Putamen (tissue), 1 donor: ENCODE measurements at regions not wholly inside any gene's neighbourhood (a gene's known extent, or its start where the extent isn't known, plus 50 kb on each side); places are given as distances from the start of the nearest gene placed in this dataset.

Experiments used
- DNase-seq: peaks from one replicate; pipeline ENCODE4 v3.0.0-alpha.2; 2016; ENCODE audit warnings: low spot score

DNA sequence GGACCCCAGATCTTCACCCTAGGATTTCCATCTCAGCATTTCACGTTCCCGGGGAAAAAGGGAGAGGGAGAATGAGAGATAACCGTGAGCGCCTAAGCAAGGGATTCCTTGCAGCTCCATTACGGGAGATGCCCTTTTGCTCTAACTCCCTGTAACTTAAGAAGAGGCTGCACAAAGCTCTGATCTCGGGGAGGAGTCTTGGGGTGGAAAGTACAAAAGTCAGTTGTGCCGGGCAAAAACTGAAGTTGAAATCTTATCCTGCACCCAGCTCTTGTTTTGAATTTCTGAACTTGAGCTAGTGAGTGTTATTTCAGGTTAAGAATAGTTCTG, 256.4 kb upstream of the SOX21 start:
- no peak for DNase-seq

DNA sequence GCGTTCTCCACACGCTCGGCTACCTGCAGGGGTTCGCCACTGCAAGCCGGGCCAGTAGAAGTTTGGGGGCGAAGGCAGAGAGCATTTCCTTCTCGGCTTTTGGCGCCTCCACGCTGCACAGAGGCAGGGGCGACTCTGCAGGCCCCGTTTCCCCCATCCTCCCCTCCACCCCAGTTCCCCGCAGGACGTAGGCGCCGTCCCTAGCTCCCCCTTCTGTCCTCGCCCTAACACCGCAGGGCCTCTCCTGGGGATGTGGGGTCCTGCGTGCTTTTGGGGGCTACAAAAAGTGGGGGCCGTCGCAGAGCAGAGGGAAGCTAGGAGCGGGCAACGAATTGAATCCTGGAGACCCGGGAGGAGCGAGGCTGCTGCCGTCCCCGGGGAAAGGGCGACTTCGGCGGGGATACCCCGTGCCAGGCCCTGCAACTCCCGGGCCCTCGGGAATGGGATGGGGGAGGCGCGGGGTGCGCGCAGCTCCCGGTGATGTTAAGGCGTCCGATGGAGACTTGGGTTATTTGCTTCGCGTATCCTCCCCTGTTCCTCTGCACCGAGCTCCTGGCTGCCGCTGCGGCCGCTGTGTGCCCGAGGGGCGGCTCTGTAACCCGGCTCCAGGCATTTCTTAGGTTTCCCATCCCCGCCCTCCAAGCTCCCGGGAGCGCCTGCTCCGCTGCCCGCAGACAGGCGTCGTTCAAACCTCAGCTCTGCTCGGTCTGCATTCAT, 255.9 kb upstream of the SOX21 start:
- peak; percentile 58 for DNase-seq

DNA sequence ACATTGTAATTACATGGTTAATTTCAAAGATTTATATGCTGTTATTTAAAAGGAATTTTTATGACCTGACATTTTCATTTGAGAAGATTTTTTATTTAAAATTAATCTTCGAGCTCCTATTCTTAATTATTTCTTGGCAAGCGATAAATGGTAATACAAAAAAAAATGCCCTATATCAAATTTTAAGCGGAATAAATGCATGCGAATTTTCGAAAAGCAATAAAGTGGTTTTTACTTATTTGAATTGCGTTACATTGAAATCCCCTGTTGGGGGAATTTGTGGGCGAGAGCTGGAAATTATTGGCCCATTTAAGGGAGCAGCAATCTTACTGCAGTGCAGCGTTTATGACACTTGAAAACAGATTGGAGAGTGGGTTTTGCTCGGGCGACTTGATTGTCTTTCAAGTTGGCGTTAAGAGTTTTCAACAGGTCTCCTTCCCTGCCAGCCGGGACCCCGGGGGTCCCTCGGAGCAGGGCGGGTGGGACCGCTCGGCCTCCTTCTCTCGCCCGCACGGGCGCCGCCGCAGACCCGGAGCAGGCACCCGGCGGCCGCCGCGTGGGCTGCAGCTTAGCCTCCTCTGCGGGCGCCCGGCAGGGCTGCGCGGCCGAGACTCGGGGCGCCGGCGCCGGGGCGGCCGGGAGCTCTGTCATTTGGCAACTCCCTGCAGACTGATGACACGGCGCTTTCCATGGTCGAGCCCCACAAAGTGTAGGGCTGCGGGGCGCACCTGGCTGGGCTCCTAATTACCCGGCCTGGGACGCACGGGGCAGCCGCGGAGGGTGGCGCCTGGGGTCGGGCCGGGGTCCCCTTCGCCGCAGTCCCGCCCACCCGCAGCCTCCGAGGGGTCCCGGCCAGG, 255.1 kb upstream of the SOX21 start:
- peak; percentile 28 for DNase-seq

DNA sequence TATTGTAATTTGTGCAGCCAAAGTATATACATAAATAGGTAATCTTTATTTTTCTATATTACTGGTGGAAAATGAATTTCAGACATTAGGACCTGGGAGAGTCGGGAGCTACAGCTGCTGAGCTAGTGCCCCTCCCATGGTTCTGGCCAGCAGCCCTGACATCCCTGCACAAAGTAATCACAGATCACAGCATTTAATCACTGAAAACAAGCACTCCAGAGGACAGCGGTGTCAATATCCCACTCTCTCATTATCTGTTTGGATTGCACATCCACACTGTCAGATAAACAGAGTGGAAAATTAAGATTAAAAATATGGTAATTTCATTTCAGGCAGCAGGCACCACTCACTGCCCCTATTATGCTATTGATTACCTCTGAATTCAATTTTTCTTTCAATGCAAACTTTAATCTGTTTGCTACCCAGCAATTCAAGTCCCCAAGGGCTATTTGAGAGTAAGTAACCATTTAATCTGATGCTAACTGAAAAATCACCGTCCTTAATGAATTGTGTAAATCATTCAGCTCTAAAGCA, 254.1 kb upstream of the SOX21 start:
- DNase-seq = no peak

DNA sequence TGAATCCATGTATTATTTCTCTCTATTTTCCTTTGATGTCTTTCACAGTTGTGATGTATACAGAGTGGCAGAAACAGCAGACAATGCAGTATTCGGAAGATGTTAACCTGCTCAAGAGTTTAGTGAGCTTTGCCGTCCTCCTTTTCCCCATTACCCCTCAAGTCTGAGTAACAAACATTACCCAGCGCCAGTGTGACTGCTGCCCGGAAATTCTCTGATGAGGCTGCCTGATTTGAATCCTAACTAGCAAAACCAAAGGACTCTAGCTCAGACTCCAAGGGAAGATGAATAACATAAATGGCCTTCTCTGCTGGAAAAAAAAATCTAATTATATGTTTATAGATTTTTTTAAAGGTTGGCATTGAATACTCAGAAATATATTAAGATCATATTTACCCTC, 247.3 kb upstream of the SOX21 start:
- peak; percentile 18 for DNase-seq

DNA sequence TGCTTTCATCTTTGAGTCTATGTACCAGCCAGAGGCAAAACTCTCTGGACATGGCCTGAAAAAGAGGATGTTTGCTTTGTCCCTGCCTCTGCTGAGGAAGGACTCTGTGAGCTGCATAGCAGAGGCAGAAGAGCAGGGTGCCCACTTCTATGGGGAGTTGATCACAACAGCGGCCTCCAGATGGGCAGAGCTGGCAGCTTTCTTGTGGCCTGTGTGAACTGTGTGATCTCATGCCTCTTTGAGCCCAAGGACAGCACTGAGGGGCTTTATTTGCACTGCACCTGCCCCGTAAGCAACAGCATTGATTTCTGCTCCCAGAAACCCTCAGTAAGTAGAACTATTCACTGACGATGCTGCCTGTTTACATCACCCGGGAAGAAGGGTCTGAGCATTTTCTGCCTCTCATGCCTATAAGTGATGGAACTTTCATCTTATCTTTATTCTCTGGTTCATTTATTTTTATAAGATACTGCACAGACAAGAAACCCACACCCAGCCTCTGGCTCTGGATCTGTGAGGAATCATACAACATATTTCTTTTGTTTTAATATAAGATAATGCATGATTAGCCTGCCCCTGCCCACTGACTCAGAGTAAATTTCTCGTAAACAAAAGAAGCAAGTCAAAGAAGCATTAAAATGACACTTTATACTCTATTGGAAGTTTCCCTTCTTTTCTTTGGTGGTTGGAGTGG, 244.2 kb upstream of the SOX21 start:
- DNase-seq = peak; percentile 49

DNA sequence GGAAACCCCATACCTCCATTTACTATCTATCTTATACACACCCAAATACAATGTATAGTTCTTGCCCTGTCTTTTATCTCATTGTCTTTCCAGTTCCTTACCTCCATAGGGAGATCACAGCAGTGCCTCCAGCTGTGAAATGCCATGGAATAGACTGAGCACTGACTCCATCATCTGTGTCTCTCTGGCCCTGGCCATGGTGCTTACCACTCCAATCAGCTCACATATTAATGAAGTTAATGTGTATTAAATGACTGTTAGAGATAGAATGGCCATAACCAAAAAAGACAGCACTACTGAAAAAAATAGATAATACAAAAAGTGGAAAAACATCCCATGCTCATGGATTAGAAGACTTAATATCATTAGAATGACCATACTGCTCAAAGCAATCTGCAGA, 240.4 kb upstream of the SOX21 start:
- DNase-seq = no peak

DNA sequence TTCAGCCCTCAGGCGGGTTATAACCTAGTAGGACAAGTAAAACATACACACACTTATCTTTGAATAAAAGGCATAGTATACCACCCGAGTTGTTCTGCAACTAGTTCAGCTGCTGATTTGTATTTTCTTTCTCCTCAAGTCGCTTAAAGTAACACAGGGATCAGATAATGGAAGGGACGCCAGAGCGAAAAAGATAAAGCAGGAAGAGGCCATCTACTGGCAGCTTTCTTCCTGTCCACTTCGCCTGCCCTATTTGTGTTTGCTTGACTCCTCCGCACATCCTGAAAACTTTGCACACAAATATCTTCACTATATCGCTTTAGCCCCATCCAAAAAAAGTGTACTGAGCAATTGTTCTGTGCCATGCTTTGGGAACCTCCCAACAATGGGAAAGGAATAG, 238.0 kb upstream of the SOX21 start:
- peak; percentile 19 for DNase-seq

DNA sequence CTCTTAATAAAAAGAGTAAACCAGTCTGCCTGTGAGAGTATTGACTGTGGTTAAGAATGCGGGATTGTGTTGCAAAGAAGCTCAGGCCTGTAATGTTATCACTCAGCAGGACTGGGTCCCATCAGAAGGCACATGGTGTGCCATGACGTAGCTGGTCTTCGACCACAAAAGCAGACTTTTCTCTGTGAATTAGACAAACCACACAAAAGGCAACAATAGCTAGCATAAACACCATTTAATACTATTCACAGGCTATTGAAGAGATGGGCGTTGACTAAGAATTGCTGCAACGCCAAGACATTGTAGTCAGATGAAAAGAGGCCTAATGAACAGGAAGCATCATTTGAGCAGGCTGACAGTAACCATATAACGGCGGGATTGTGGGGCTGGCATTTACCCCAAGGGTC, 235.6 kb upstream of the SOX21 start:
- DNase-seq = peak; percentile 38

DNA sequence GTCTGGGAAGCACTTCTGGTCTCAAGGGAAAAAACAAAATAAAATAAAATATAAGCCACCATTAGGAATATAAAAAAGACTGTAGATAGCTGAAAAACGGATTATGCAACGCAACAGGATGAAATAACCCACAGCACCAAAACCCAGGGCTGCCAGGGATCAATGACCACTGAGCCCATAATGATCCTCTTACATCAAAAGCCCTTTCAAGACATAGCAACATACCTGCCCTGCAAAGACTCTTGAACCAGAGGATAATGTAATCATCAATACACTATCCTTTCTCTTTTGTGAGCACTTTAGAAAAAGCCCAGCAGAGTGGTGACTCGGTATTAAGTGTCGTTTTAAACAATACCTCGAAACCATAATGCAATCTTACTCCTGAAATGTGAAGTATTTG, 235.0 kb upstream of the SOX21 start:
- no peak for DNase-seq

DNA sequence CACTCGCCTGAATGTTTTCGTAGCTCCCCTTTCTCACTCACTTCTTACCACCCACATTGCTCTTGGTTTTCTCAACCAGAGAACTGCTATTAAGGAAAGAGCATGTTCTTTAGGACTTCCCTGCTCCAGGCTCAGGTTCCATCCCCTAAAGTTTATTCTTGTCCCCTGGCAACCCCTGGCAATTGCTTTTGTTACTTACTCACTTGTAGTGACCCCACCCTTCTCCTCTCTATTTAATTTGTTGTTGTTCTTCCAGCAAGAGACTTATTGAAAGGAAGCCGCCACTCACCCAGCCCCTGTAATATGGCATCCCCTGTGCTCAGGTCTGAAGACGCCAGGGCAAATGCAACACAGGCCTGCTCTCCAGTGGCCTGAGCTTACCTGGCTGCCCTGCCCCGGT, 233.7 kb upstream of the SOX21 start:
- DNase-seq = no peak

DNA sequence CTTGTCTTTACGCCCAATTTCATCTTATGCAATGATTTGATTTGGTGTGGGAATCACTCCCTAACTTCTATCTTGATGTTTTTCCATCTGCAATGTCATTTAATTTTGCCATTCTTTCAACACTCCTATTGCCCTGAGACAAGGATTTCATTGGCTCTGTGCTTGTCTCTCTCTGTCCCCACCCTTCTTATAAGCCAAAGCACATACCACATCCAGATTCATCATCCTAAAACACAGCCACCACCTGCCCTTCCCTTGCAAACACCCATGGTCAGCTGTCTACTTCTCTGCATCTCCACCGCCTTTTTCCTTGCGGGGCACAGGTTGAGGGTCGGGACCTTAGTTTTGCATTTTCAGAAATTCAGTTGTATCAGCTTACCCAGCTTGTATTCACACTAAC, 225.8 kb upstream of the SOX21 start:
- no peak for DNase-seq

DNA sequence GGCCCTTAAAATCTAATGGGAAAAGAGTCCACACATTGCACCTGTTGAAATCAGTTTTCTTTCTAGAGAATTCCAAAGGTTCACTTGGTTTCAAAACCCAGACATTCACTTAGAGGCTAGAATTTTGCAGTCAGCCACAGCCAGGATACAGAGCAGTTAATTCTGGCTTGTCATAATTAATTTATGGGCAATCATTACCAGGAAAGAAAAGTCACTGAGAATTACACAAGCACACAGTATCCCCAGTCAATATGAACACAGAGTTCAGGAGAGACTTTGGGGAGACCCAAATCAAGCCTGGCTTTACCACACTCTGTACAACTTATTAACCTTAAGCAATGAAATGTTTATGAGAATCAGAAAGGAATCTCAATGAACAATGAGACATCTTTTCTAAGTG, 224.3 kb upstream of the SOX21 start:
- DNase-seq = no peak

DNA sequence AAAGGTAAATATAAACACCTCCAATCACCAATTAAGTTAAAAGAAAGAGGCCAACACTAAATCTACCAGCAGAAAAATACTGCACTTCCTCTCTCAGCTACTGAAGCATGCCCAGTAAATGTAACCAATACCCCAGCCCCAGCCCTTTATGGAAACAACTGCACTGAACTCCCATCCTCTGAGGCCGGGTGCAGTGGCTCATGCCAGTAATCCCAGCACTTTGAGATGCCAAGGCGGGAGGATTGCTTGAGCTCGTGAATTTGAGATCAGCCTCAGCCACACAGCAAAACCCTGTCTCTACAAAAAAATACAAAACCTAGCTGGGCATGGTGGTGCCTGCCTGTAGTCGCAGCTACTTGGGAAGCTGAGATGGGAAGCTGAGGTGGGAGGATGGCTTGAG, 221.6 kb upstream of the SOX21 start:
- no peak for DNase-seq

DNA sequence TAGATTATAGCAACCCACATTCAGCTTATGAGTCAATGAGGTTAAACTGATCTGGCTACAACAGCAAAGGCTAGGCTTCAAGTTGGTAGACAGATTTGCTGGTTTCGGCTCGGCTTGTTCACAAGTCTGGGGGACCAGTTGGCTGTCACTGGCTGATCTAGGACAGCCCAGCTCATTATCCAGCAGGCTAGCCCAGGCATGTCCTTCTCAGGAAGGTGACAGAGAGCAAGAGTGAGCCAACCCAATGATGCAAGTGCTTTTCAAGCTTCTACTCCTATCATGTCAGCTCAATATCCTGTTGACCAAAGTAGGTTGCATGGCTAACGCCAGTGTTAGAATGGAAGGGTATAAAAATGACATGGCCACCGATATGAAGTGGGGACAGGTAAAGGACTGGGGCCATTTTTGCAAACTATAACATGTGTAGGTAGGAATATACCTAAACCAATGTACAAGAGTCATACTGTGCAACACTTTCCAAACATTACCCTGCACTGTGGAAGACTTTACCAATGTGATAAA, 220.9 kb upstream of the SOX21 start:
- no peak for DNase-seq

DNA sequence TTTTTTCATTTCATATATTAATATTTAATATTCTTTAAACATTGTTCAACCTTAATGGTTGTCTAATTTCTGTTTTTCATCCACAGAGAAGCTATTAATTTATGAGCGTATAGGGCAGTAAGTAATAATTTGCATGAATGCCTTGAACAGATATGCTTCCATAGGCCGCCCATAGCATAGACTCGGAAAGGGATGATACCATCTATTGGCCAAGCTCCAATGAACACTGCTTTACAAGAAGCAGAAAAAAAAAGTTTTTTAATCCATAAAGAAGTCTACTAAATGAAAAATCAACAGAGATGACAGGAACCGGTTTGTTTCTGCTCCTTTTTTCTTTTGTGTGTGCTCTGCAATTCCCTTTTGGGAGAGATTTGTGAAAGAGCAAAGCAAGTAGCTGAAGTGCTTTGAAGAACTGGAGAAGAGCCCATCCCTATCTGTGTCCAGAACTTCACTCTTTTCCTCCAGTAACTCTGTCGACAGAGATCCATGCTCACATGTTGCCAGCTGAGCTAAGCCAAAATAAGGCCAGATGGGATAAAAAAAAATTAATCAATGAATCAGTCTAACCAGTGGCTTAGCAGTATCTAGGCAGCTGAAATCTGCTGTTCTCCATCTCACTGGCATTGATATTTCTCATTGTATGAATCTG, 215.9 kb upstream of the SOX21 start:
- no peak for DNase-seq

DNA sequence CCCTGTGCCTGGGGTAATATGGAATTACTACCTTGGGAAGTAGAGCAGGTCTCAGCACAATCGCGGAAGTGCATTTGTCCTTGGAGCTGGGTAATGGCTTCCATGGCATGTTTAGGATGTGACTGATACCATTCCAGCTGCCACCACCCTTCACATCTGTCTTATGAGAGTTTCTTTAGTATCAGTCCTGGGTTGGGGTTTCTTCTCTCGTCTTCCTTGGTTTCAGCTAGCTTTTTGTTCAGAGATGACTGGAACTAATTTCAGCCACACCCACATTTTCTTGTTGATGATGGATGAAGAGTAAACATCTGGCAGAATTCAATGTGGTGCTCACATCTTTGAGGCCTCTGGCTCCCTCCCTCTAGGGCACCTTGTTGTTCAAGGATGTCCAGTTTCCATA, 212.9 kb upstream of the SOX21 start:
- DNase-seq = no peak

DNA sequence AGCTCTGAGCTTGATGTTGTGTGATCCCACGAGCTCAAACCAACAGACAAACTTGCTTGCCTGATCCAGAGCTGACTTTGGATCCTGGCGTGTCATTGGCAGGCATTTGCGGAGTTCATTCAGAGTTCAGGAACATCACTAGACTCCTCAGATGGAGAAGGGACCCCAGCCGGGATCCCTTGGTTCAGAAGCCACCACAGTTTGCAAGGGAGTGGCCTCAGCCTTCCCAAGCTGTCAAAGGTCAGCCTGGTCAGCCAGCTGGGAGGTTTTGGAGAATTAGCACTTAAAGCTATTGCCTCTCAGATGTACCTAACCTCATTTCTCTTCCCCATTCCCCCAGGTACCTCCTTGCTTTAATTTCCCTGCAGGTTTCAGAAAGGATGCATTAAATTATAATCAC, 208.8 kb upstream of the SOX21 start:
- DNase-seq = no peak

DNA sequence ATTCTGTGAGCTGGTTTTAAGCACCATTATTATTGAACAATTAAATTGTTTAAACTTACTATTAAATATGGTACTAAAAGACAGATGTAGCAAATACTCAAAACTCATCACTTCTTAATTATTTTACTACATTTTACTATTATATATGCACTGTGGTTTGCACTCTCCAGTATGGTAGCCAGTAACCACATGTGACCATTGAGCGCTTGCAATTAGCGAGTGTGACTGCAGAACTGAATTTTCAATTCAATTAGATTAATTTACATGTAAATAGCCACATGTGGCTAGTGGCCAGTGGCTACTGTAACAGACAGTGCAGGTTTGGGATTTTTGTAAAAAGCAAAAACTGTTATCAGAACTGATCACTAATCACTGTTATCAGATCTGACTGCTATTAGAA, 208.2 kb upstream of the SOX21 start:
- no peak for DNase-seq

DNA sequence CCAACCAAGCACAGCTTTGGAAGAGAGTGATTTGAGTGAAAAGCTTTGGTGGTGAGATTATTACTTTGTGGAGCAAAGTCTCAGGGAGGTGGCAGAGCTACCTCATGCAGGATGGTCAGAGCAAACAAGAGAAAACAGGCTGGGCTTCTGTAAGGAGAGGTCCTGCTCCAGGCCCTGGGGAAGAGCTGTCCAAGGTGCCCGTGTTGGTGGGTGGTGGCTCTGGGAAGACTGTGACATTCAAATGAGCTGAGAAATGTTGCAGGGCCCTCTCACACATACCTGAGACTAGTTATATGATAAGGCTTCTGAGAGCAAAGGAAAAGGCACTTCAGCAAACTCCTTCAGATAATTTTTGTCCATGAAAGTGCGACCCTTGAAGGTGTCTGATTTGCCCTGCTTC, 205.5 kb upstream of the SOX21 start:
- DNase-seq = no peak

DNA sequence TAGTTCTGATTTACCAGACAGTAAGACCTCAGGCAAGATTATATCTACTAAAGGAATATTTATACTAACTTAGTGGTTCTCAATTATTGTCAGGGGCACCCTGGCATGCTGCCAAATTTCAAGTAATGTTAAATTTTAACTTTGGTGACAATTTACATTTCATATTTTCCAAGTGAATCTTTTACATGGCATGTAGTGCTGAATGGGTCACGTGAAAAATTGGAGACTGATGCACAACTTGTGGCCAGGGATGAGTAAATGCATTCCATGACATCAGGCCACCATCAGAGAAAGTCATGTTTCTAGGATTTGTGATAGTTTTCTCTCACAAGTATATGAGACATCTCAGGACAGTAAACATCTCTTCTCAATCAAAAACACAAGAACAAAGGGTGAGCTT, 202.6 kb upstream of the SOX21 start:
- DNase-seq = no peak

DNA sequence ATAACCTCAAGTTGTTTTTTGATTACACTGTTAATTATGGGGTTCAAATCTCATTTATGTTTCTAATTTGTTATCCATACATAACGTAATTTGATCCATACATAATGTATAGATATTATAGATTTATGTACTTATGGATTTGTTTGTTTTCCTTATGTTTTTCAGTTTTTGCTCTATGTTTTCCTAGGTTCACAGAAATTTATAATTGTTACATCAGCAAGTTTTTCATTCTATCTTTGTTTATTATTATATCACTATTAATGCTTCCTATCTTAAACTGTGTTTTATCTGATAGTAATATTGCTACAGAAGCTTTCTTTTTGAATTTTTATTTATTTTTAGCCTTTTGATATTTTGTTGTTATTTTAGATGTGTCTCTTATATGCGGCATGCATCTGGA, 194.3 kb upstream of the SOX21 start:
- no peak for DNase-seq
